ENCODE measurements at regions not wholly inside any gene's neighbourhood (a gene's known extent, or its start where the extent isn't known, plus 50 kb on each side); places are given as distances from the start of the nearest gene placed in this dataset.

GRCh38 chr9:14439555-14439954, 125.6 kb upstream of the NFIB start:
- TF ChIP-seq POLR2AphosphoS5 (IDR thresholded peaks at IDR 0.05) (no peak), POLR2A (IDR thresholded peaks at IDR 0.05) (no peak), CTCF (IDR thresholded peaks at IDR 0.05) (no peak)
